Peyer's patch (tissue), 4 donors: ENCODE measurements at regions not wholly inside any gene's neighbourhood (a gene's known extent, or its start where the extent isn't known, plus 50 kb on each side); places are given as distances from the start of the nearest gene placed in this dataset.

Experiments used
- POLR2A ChIP-seq, 2 donors: fragments of 450-650 bp; IDR thresholded peaks; one replicate each; pipeline ENCODE4 v1.5.1; 2017; ENCODE audit warnings: antibody characterized with exemption in 2 of 2, mild to moderate bottlenecking in 2 of 2, moderate library complexity in 2 of 2
- TF ChIP-seq, protein P1 (sequence below), 6 experiments: fragments of 450-650 bp in 4 of 6; fragments of 200-600 bp in 2 of 6; sonication (generic) in 1 of 6; IDR thresholded peaks; one replicate each; pipeline ENCODE4 v1.5.1; 2017 to 2019; ENCODE audit warnings: antibody characterized with exemption in 6 of 6, mild to moderate bottlenecking in 3 of 6, moderate library complexity in 1 of 6

DNA sequence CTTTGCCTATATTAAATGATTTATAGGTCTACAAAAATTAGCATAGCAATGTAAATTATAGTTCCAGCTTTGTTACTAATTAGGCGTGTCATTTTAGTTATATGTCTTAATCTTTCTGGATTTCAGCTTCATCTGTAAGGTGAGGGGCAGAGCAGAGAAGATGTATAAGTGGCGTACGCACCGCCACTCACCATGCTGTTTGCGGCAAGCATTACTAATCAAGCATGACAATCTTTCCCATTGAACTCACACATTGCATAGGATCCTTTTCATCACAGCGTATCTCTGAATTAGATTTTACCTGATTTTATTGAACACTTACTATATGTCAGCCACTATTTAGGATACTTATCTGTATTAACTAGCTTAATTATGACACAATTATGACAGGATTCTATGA is 183.6 kb upstream of the DLGAP1 start:
- TF ChIP-seq, protein P1, sequence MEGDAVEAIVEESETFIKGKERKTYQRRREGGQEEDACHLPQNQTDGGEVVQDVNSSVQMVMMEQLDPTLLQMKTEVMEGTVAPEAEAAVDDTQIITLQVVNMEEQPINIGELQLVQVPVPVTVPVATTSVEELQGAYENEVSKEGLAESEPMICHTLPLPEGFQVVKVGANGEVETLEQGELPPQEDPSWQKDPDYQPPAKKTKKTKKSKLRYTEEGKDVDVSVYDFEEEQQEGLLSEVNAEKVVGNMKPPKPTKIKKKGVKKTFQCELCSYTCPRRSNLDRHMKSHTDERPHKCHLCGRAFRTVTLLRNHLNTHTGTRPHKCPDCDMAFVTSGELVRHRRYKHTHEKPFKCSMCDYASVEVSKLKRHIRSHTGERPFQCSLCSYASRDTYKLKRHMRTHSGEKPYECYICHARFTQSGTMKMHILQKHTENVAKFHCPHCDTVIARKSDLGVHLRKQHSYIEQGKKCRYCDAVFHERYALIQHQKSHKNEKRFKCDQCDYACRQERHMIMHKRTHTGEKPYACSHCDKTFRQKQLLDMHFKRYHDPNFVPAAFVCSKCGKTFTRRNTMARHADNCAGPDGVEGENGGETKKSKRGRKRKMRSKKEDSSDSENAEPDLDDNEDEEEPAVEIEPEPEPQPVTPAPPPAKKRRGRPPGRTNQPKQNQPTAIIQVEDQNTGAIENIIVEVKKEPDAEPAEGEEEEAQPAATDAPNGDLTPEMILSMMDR (IDR thresholded peaks at IDR 0.05) = no peak
- TF ChIP-seq POLR2A (IDR thresholded peaks at IDR 0.05) = no peak
